SH-SY5Y (cell line): ENCODE measurements at regions not wholly inside any gene's neighbourhood (a gene's known extent, or its start where the extent isn't known, plus 50 kb on each side); places are given as distances from the start of the nearest gene placed in this dataset.

Experiments used
- GATA2 ChIP-seq: IDR thresholded peaks from 2 replicates; pipeline ENCODE4 v1.6.1; 2011; ENCODE audit warnings: mild to moderate bottlenecking, low read depth, low read length
- GATA3 ChIP-seq: IDR thresholded peaks from 2 replicates; pipeline ENCODE4 v1.6.1; 2011; ENCODE audit warnings: low read depth, mild to moderate bottlenecking, low read length, moderate library complexity

GRCh38 chr15:29466292-29466691, 196.7 kb upstream of the NSMCE3 start:
- TF ChIP-seq GATA2 (no peak), GATA3 (no peak)
